H9 (cell line): ENCODE measurements at regions not wholly inside any gene's neighbourhood (a gene's known extent, or its start where the extent isn't known, plus 50 kb on each side); places are given as distances from the start of the nearest gene placed in this dataset.

ENCODE experiments used
- DNase-seq: peaks from one replicate; pipeline ENCODE4 v3.0.0-alpha.2; 2017
- H2AFZ ChIP-seq: one replicate; pipeline ENCODE4 v1.6.1; 2013; ENCODE audit warnings: mild to moderate bottlenecking, low read length, control low read depth, moderate library complexity
- H2AK5ac ChIP-seq: 2 replicates; pipeline ENCODE4 v1.6.1; 2013; ENCODE audit warnings: low read length, control low read depth, mixed read lengths; ENCODE audit not compliant: insufficient read length
- H2BK120ac ChIP-seq: one replicate; pipeline ENCODE4 v1.6.1; 2013; ENCODE audit warnings: low read depth, mild to moderate bottlenecking, low read length, control low read depth, inconsistent platforms; ENCODE audit not compliant: poor library complexity, severe bottlenecking
- H2BK12ac ChIP-seq: 2 replicates; pipeline ENCODE4 v1.6.1; 2013; ENCODE audit warnings: low read length, control low read depth, mixed read lengths, low read depth; ENCODE audit not compliant: insufficient read length
- H2BK15ac ChIP-seq: 2 replicates; pipeline ENCODE4 v1.6.1; 2013; ENCODE audit warnings: low read depth, low read length, control low read depth
- H2BK20ac ChIP-seq: one replicate; pipeline ENCODE4 v1.6.1; 2013; ENCODE audit warnings: low read depth, mild to moderate bottlenecking, low read length, control low read depth, inconsistent platforms; ENCODE audit not compliant: poor library complexity, severe bottlenecking
- H2BK5ac ChIP-seq: 2 replicates; pipeline ENCODE4 v1.6.1; 2013; ENCODE audit warnings: low read length, control low read depth, mixed read lengths; ENCODE audit not compliant: insufficient read length
- H3K14ac ChIP-seq: 2 replicates; pipeline ENCODE4 v1.6.1; 2013; ENCODE audit warnings: low read length, control low read depth; ENCODE audit not compliant: insufficient read depth
- H3K18ac ChIP-seq: 2 replicates; pipeline ENCODE4 v1.6.1; 2013; ENCODE audit warnings: low read depth, mild to moderate bottlenecking, mixed read lengths, low read length, control low read depth; ENCODE audit not compliant: insufficient read length
- H3K23ac ChIP-seq: 2 replicates; pipeline ENCODE4 v1.6.1; 2013; ENCODE audit warnings: low read length, control low read depth, mixed read lengths, low read depth; ENCODE audit not compliant: insufficient read length
- H3K23me2 ChIP-seq: 2 replicates; pipeline ENCODE4 v1.6.1; 2013; ENCODE audit warnings: low read depth, mild to moderate bottlenecking, mixed read lengths, low read length, control low read depth; ENCODE audit not compliant: insufficient read length, poor library complexity, severe bottlenecking
- H3K27ac ChIP-seq: 2 replicates; pipeline ENCODE4 v1.5.1; 2013; ENCODE audit warnings: low read length, control low read depth, mixed read lengths, low read depth; ENCODE audit not compliant: insufficient read length
- H3K27me3 ChIP-seq: 2 replicates; pipeline ENCODE4 v1.6.1; 2013; ENCODE audit warnings: low read length, control low read depth, inconsistent platforms; ENCODE audit not compliant: insufficient read depth
- H3K4ac ChIP-seq: 2 replicates; pipeline ENCODE4 v1.6.1; 2013; ENCODE audit warnings: low read depth, mild to moderate bottlenecking, control low read depth, inconsistent platforms, low read length, moderate library complexity
- H3K4me1 ChIP-seq: 2 replicates; pipeline ENCODE4 v1.6.1; 2013; ENCODE audit warnings: low read length, control low read depth, inconsistent platforms; ENCODE audit not compliant: insufficient read depth
- H3K4me2 ChIP-seq: 2 replicates; pipeline ENCODE4 v1.6.1; 2013; ENCODE audit warnings: low read length, control low read depth, mixed read lengths; ENCODE audit not compliant: insufficient read length, insufficient read depth
- H3K56ac ChIP-seq: 2 replicates; pipeline ENCODE4 v1.6.1; 2013; ENCODE audit warnings: low read depth, mild to moderate bottlenecking, mixed read lengths, low read length, control low read depth; ENCODE audit not compliant: insufficient read length
- H3K79me1 ChIP-seq: 2 replicates; pipeline ENCODE4 v1.6.1; 2013; ENCODE audit warnings: low read depth, mild to moderate bottlenecking, moderate library complexity, low read length, control low read depth, inconsistent platforms; ENCODE audit not compliant: insufficient read depth, poor library complexity, severe bottlenecking
- H3K79me2 ChIP-seq: 2 replicates; pipeline ENCODE4 v1.6.1; 2013; ENCODE audit warnings: low read length, control low read depth, inconsistent platforms; ENCODE audit not compliant: insufficient read depth
- H3K9ac ChIP-seq: 2 replicates; pipeline ENCODE4 v1.6.1; 2013; ENCODE audit warnings: low read length, control low read depth, mixed read lengths; ENCODE audit not compliant: insufficient read length; ENCODE audit errors: extremely low read depth
- H3K9me3 ChIP-seq: one replicate; pipeline ENCODE4 v1.6.1; 2013; ENCODE audit warnings: low read depth, low read length, inconsistent platforms; ENCODE audit not compliant: control insufficient read depth
- H3T11ph ChIP-seq: one replicate; pipeline ENCODE4 v1.6.1; 2013; ENCODE audit warnings: mild to moderate bottlenecking, low read length, control low read depth, inconsistent platforms
- H4K20me1 ChIP-seq: one replicate; pipeline ENCODE4 v1.6.1; 2013; ENCODE audit not compliant: control insufficient read depth, insufficient read length, insufficient read depth
- H4K5ac ChIP-seq: 2 replicates; pipeline ENCODE4 v1.6.1; 2013; ENCODE audit warnings: low read depth, mild to moderate bottlenecking, mixed read lengths, low read length, control low read depth; ENCODE audit not compliant: insufficient read length
- H4K8ac ChIP-seq: replicated peaks from 2 replicates; pipeline ENCODE4 v1.6.1; 2013; ENCODE audit warnings: low read length, control low read depth, mixed read lengths, low read depth; ENCODE audit not compliant: insufficient read length
- H4K91ac ChIP-seq: 2 replicates; pipeline ENCODE4 v1.6.1; 2013; ENCODE audit warnings: low read depth, mild to moderate bottlenecking, moderate library complexity, mixed read lengths, low read length, control low read depth; ENCODE audit not compliant: insufficient read length
- H3K27ac Mint-ChIP-seq, 3 experiments: 2 replicates in 2 of 3; 3 replicates in 1 of 3; pipeline ENCODE4 v1.8.0; 2020 to 2021; ENCODE audit warnings: mixed read lengths in 3 of 3, mild to moderate bottlenecking in 1 of 3, moderate library complexity in 1 of 3
- H3K27me3 Mint-ChIP-seq: 2 replicates; pipeline ENCODE4 v1.8.0; 2021; ENCODE audit warnings: low read depth, mild to moderate bottlenecking, moderate library complexity, mixed read lengths
- H3K36me3 Mint-ChIP-seq, 3 experiments: 2 replicates in 2 of 3; 3 replicates in 1 of 3; pipeline ENCODE4 v1.8.0; 2020 to 2021; ENCODE audit warnings: low read depth in 3 of 3, mixed read lengths in 3 of 3; ENCODE audit not compliant: insufficient read depth in 1 of 3
- H3K4me1 Mint-ChIP-seq, 2 experiments: 2 replicates each; pipeline ENCODE4 v1.8.0; 2020; ENCODE audit warnings: mixed read lengths in 2 of 2
- H3K4me3 Mint-ChIP-seq, 2 experiments: 2 replicates in 1 of 2; 3 replicates in 1 of 2; pipeline ENCODE4 v1.8.0; 2020 to 2021; ENCODE audit warnings: mild to moderate bottlenecking in 2 of 2, mixed read lengths in 2 of 2, moderate library complexity in 1 of 2
- H3K9me3 Mint-ChIP-seq, 2 experiments: 2 replicates in 1 of 2; 3 replicates in 1 of 2; pipeline ENCODE4 v1.8.0; 2020; ENCODE audit warnings: mild to moderate bottlenecking in 2 of 2, mixed read lengths in 2 of 2, moderate library complexity in 1 of 2
- WGBS: extraction: QIAGEN DNeasy Blood & Tissue Kit; methylation state at CpG from one replicate; pipeline ENCODE4 v1.1.7; 2013; ENCODE audit warnings: missing lambda C conversion rate, low lambda C conversion rate, mixed read lengths; ENCODE audit not compliant: insufficient read length; ENCODE audit errors: extremely low coverage; 5-methylcytosine and 5-hydroxymethylcytosine counted together
- TF ChIP-seq, protein P1 (sequence below): fragments of 200-600 bp; sonication (generic); conservative IDR thresholded peaks from 3 replicates; pipeline ENCODE4 v1.8.0; 2021; ENCODE audit warnings: antibody characterized with exemption, mild to moderate bottlenecking

DNA sequence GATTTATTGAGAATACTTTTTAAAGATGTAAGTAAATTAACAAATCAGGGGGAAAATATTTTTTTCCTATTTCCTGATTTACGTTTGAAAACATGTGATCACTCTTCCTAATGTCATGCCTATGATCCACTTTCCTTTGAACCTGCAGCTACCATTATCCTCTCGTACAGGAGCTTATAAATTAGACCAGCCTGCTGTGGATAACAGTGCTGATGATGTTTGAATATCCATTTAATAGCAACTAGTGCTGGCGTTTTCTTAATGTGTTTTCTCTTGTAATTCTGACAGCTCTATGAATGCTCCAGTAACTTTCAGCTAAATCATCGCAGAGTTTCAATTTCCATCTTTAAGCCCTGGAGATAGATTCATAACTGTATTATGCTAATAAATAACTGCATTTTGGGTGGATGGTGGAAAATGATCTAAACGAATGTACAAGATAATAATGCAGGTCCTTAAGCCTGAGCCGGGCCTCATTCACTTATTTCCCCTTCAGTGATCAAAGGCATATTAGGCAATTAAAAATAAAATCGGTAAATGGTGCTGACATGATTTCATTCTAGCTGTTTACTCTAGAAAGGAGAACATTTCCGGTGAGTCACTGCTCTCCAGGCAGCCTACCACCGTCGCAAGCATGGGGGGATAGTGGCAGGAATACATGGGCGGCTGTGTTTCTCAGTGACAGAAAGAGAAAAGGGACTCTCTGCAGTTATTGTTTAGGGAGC is 58.5 kb upstream of the SLC24A5 start:
- Mint-ChIP-seq H3K27me3 (no peaks in the 10 kb centered on the region; the same call in 1 of the 2 replicates), H3K36me3 (no peaks in the 10 kb centered on the region; a peak in 1 of 7 replicates), H3K27ac (no peak overlapping the region), H3K4me1 (peaks cover 0 to 5% of the 10 kb centered on the region in 2 experiments; a peak in 1 of 4 replicates), H3K9me3 (peaks cover 0 to 2% of the 10 kb centered on the region in 2 experiments; a peak in 1 of 5 replicates), H3K4me3 (no peak overlapping the region)
- no peaks in the 10 kb centered on the region for H3K23me2 ChIP-seq
- no peak for DNase-seq
- no peak overlapping the region for H4K5ac ChIP-seq
- no peak overlapping the region for H2BK5ac ChIP-seq
- H2AFZ ChIP-seq: no peak overlapping the region
- H3K9ac ChIP-seq: no peak overlapping the region
- H2BK20ac ChIP-seq: no peak overlapping the region
- no peak overlapping the region for H3K4me2 ChIP-seq
- no peak overlapping the region for H3K27ac ChIP-seq
- H3K79me2 ChIP-seq: no peaks in the 10 kb centered on the region
- TF ChIP-seq, protein P1, sequence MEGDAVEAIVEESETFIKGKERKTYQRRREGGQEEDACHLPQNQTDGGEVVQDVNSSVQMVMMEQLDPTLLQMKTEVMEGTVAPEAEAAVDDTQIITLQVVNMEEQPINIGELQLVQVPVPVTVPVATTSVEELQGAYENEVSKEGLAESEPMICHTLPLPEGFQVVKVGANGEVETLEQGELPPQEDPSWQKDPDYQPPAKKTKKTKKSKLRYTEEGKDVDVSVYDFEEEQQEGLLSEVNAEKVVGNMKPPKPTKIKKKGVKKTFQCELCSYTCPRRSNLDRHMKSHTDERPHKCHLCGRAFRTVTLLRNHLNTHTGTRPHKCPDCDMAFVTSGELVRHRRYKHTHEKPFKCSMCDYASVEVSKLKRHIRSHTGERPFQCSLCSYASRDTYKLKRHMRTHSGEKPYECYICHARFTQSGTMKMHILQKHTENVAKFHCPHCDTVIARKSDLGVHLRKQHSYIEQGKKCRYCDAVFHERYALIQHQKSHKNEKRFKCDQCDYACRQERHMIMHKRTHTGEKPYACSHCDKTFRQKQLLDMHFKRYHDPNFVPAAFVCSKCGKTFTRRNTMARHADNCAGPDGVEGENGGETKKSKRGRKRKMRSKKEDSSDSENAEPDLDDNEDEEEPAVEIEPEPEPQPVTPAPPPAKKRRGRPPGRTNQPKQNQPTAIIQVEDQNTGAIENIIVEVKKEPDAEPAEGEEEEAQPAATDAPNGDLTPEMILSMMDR: no peak
- H3K23ac ChIP-seq: no peak overlapping the region
- no peak overlapping the region for H3K14ac ChIP-seq
- H3K56ac ChIP-seq: no peak overlapping the region
- no peak overlapping the region for H2AK5ac ChIP-seq
- no peak overlapping the region for H4K8ac ChIP-seq
- H3K18ac ChIP-seq: no peak overlapping the region
- H2BK15ac ChIP-seq: no peak overlapping the region
- WGBS: no CpG with 5 or more reads among the region's 11 CpGs
- no peaks in the 10 kb centered on the region for H3K9me3 ChIP-seq
- H3K27me3 ChIP-seq: no peaks in the 10 kb centered on the region
- H3T11ph ChIP-seq: no peak overlapping the region
- H4K91ac ChIP-seq: no peak overlapping the region
- H4K20me1 ChIP-seq: no peaks in the 10 kb centered on the region
- no peak overlapping the region for H2BK12ac ChIP-seq
- H3K4me1 ChIP-seq: 0 out of 2 replicates have a peak, but pooled peaks cover 3% of the 10 kb centered on the region
- H3K79me1 ChIP-seq: no peaks in the 10 kb centered on the region
- H3K4ac ChIP-seq: no peak overlapping the region
- H2BK120ac ChIP-seq: no peak overlapping the region
